Upper lobe of left lung (tissue), 4 donors: ENCODE measurements at regions not wholly inside any gene's neighbourhood (a gene's known extent, or its start where the extent isn't known, plus 50 kb on each side); places are given as distances from the start of the nearest gene placed in this dataset.

Experiments
- CTCF ChIP-seq, 6 experiments: fragments of 450-650 bp in 4 of 6; fragments of 200-600 bp in 2 of 6; sonication (generic) in 2 of 6; IDR thresholded peaks; one replicate each; pipeline ENCODE4 v1.5.1; 2016 to 2019; ENCODE audit warnings: antibody characterized with exemption in 6 of 6
- EP300 ChIP-seq, 4 donors: sonication (generic); formaldehyde crosslinking; IDR thresholded peaks; one replicate each; pipeline ENCODE4 v1.5.1; 2017; ENCODE audit warnings: antibody characterized with exemption in 4 of 4, control low read depth in 2 of 4
- POLR2A ChIP-seq, 4 donors: fragments of 450-650 bp; IDR thresholded peaks; one replicate each; pipeline ENCODE4 v1.5.1; 2016 to 2017; ENCODE audit warnings: antibody characterized with exemption in 4 of 4, mild to moderate bottlenecking in 2 of 4
- POLR2AphosphoS5 ChIP-seq, 2 donors: sonication (generic); formaldehyde crosslinking; IDR thresholded peaks; one replicate each; pipeline ENCODE4 v1.5.1; 2017; ENCODE audit warnings: antibody characterized with exemption in 2 of 2

GRCh38 chr10:75329190-75329745 is 72.3 kb downstream of the ZNF503 start:
- TF ChIP-seq CTCF (IDR thresholded peaks at IDR 0.05), result no peak
- no peak for TF ChIP-seq POLR2AphosphoS5 (IDR thresholded peaks at IDR 0.05)
- TF ChIP-seq POLR2A (IDR thresholded peaks at IDR 0.05), result no peak
- TF ChIP-seq EP300 (IDR thresholded peaks at IDR 0.05), result no peak
